ENCODE measurements at regions not wholly inside any gene's neighbourhood (a gene's known extent, or its start where the extent isn't known, plus 50 kb on each side); places are given as distances from the start of the nearest gene placed in this dataset.

- no peak for DNase-seq
Measured at GRCh38 chr14:44287858-44288257, 219.2 kb downstream of the FSCB start.

DNA sequence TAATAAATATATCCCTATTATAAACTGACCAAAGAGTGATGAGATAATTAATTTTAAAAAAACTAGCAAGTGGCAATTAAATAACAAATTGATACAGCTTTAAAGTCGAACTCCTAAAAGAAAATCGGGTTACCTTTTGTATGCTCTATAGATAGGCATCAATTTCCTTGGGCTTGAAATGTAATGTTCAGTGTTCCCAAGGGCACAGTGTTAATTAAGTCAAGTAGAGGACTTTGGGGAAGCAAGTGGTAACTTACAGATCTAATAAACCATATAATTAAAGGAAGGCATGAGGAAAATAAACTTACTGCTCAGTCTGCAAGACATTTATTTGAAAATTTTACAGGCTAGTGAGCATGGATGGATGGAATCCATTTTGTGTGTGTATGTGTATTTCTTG, 220.9 kb downstream of the FSCB start:
- DNase-seq = no peak

GRCh38 chr14:44283836-44284235, 223.2 kb downstream of the FSCB start:
- no peak for DNase-seq

DNA sequence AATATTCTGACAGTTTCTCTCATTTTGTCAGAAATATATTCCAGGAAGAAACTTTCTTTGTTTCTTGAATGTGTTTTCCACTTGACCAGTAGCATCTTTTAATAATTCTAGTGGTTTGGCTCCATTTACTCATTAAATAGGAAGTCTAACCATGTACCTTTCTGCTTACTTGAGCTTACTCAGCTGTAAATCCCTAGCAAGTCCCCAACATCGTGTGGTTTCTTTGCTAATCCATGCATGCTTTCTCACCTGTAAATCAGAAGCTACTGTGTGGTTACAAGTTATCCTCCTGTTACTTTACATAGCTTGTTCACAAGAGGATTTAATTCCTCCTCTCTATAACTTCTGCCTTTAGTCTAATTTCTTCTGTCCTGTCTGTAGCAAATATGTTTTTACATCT, 227.7 kb downstream of the FSCB start:
- DNase-seq = no peak

- DNase-seq = no peak
Measured at GRCh38 chr14:44271637-44272036, 235.4 kb downstream of the FSCB start.

DNA sequence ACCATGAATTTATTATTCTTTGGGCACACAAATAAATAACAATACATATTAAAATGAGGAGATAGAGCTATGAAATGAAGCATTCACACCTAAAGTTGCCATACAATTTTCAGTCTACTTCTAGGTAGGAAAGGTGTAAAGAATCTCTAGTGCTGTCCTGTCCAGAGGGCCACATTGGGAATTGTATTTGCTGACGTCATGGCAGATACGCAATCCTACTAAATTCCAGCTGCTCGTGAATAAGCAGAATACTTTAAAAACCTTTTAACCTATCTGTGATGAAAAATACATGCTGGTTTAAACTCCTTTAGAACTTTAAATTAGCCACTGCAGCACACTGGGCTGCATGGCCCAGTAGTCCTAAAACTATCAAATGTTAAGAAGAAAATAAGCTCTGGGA, 236.1 kb downstream of the FSCB start:
- DNase-seq = no peak

DNA sequence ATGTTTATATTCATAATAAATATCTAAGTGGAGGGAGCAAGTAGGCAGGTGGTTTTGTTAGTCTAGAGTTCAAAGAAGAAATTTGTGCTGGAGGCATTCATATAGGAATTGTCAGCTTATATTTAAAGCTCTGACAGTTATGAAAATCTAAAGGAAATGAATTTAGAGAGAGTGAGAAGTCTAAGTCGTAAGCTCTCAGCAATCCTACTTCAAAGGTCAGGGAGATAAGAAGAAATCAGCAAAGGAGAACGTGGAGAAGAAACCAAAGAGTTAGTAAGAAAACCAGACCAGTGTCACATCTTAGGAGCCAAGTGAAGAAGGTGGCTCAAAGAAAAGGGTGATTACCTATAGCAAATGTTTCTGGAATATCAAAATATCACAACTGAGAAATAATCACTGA, 241.8 kb downstream of the FSCB start:
- no peak for DNase-seq

GRCh38 chr14:44215660-44216059, 291.4 kb downstream of the FSCB start:
- DNase-seq = no peak

GRCh38 chr14:44211718-44212117, 295.4 kb downstream of the FSCB start:
- DNase-seq = no peak

GRCh38 chr14:44204061-44204835, 302.8 kb downstream of the FSCB start:
- DNase-seq = no peak

GRCh38 chr14:44180975-44181374, 326.1 kb downstream of the FSCB start:
- DNase-seq = no peak

DNA sequence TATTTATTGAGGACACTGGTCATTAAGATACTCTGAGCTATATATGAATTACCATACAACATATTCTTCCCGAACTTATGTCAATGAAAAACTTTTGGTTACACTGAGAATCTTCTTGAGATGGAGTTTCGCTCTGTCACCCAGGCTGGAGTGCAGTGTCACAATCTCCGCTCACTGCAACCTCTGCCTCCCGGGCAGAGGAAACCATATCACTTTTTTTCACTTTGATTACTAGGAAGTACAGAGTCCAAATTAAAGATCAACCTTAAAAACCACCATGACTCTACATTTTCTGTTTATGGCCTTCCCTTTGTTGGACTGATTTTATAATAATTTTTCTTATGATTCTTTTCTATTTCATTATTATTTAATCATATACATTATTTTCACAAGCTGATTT, 336.5 kb downstream of the FSCB start:
- DNase-seq = no peak

GRCh38 chr14:44170101-44170500, 337.0 kb downstream of the FSCB start:
- DNase-seq = no peak

GRCh38 chr14:44168566-44168965, 338.5 kb downstream of the FSCB start:
- no peak for DNase-seq

GRCh38 chr14:44166611-44167010, 340.5 kb downstream of the FSCB start:
- no peak for DNase-seq

GRCh38 chr14:44165936-44166335, 341.1 kb downstream of the FSCB start:
- no peak for DNase-seq

- no peak for DNase-seq
Measured at GRCh38 chr14:44165286-44165685, 341.8 kb downstream of the FSCB start.

GRCh38 chr14:44163946-44164345, 343.1 kb downstream of the FSCB start:
- no peak for DNase-seq

GRCh38 chr14:44162197-44162596, 344.9 kb downstream of the FSCB start:
- no peak for DNase-seq

DNA sequence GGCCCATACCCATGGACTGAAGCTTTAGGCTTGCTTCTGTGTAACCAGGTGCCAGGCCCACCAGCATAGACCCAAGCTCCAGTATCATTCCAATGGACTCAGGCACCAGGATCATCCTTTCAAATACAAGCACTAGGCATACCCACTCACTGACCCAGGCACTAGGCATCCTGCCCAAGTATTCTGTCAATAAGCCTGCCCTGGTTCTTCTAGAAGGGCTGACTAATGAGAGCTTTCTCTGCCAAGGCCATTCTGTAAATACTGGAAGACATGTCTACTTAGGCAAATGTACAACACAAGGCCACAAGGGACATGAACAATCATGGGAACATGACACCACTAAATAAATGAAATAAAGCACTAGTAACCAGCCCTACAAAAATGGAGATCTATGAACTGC, 352.2 kb downstream of the FSCB start:
- no peak for DNase-seq

DNA sequence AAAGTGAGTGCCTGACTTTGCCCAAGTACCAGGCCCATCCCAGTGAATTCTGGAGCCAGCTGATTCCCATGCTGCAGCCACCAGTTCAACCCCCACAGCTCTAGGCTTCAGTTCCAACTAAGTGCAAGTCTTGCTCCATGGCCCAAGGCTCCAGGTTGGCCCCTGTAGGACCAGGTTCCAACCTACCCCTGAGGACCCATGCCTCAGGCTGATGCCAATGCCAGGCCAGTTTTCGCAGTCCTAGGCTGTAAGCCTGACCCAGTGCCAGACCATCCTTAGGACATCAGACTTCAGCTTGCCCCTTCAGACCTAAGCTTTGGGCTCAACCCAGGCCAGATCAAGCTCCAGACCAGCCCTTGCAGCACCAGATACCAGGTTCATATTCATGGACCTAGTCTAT, 352.6 kb downstream of the FSCB start:
- DNase-seq = no peak

GRCh38 chr14:44151130-44151820, 355.8 kb downstream of the FSCB start:
- DNase-seq = no peak

- no peak for DNase-seq
Measured at GRCh38 chr14:44149597-44149996, 357.5 kb downstream of the FSCB start.

- DNase-seq = no peak
Measured at GRCh38 chr14:44142006-44142405, 365.1 kb downstream of the FSCB start.

DNA sequence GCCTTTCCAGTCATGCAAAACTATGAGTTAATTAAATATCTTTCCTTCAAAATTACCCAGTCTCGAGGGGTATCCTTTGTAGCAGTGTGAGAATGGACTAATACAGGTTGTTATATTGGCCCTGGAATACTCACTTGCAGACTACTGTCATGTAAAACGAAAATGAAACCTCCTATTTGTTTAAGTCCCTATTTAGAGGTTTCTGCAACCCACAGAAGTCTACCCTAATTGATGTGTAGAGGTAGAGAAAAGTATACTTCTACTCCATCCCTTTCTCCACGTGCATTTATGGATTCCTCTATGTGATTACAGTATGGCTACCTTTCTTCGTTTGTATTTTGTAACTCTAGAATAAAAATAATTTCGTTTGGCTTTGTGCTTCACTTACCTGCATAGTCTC, 371.1 kb downstream of the FSCB start:
- no peak for DNase-seq
